ENCODE measurements at regions not wholly inside any gene's neighbourhood (a gene's known extent, or its start where the extent isn't known, plus 50 kb on each side); places are given as distances from the start of the nearest gene placed in this dataset.

DNA sequence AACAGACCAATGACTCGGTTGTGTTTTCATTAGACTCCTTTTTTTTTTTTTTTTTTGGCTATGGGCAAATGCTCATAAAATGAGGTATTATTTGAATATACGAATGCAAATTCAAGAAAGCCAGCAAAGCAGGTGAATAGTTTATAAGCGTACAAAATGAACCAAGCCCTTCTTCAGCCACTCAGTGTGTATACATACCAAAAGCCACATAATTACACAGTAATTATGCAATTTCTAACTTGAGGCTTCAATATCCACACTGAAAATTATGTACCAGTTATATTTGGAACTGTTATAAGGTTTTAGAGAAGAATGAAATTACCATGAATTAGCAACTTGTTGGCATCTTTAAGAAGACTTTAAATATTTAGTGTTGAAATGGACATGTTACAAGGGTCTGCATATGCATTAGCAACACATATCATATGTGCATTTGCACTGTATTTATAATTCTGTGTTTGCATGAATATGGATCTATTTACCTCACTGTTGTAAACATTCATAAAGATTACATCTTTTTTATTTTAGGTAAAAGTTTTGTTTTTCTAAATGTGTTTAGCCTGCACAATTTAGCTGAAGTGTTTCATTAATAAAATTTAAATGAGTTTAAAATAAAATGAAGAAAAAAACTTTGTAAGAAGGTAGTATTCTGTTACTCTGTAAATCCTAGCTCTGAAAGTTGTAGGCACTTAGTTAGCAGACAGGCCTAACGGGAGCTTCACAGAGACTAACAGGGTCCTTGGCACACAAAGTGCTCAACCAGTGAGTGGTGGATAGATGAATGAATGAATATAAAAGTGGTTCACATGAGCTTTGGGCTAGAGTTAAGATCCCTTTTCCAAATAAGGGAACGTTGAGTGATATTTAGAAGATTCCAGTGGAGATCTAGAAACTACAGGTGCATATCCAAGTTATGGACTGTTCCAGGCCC is 241.0 kb upstream of the NFIA start:
- H4K20me1 ChIP-seq (ENCODE audit: insufficient read depth) = no peaks in the 10 kb centered on the region
- no TSS peak for BruUV-seq (replicated peaks)
- no peak overlapping the region for H3K4me3 ChIP-seq (replicated peaks in 1 of 2; ENCODE audit: low read depth in 1 of 2, low read length in 2 of 2)
- TF ChIP-seq, protein P1, sequence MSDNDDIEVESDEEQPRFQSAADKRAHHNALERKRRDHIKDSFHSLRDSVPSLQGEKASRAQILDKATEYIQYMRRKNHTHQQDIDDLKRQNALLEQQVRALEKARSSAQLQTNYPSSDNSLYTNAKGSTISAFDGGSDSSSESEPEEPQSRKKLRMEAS (IDR thresholded peaks at IDR 0.05) = no peak
- TF ChIP-seq YY1 (IDR thresholded peaks at IDR 0.05; ENCODE audit: extremely low read depth, insufficient replicate concordance, low read depth, low read length) (no peak), FOSL1 (IDR thresholded peaks at IDR 0.05; ENCODE audit: low read depth) (no peak), RAD21 (IDR thresholded peaks at IDR 0.05; ENCODE audit: low read depth) (no peak), ZNF274 (IDR thresholded peaks at IDR 0.05; ENCODE audit: low read depth, low read length) (no peak), EZH2phosphoT487 (IDR thresholded peaks at IDR 0.05; ENCODE audit: borderline replicate concordance) (no peak), EZH2 (IDR thresholded peaks at IDR 0.05) (no peak), ELF1 (IDR thresholded peaks at IDR 0.05; ENCODE audit: borderline replicate concordance, low read depth) (no peak), EGR1 (IDR thresholded peaks at IDR 0.05; ENCODE audit: low read depth) (no peak), SRF (IDR thresholded peaks at IDR 0.05; ENCODE audit: low read depth) (no peak), ZFX (IDR thresholded peaks at IDR 0.05) (no peak), POLR2AphosphoS5 (IDR thresholded peaks at IDR 0.05; ENCODE audit: low read depth, low read length) (no peak), POLR2A (IDR thresholded peaks at IDR 0.05; ENCODE audit: borderline replicate concordance, extremely low read depth, insufficient read depth, insufficient read length) (no peak), CBX3 (IDR thresholded peaks at IDR 0.05; ENCODE audit: low read depth) (no peak), SIN3A (IDR thresholded peaks at IDR 0.05; ENCODE audit: low read depth) (no peak)
- TF ChIP-seq, protein P2, sequence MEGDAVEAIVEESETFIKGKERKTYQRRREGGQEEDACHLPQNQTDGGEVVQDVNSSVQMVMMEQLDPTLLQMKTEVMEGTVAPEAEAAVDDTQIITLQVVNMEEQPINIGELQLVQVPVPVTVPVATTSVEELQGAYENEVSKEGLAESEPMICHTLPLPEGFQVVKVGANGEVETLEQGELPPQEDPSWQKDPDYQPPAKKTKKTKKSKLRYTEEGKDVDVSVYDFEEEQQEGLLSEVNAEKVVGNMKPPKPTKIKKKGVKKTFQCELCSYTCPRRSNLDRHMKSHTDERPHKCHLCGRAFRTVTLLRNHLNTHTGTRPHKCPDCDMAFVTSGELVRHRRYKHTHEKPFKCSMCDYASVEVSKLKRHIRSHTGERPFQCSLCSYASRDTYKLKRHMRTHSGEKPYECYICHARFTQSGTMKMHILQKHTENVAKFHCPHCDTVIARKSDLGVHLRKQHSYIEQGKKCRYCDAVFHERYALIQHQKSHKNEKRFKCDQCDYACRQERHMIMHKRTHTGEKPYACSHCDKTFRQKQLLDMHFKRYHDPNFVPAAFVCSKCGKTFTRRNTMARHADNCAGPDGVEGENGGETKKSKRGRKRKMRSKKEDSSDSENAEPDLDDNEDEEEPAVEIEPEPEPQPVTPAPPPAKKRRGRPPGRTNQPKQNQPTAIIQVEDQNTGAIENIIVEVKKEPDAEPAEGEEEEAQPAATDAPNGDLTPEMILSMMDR (IDR thresholded peaks at IDR 0.05 in 2 of 3, conservative IDR thresholded peaks at IDR 0.05 in 1 of 3; ENCODE audit: borderline replicate concordance in 1 of 3, insufficient read depth in 1 of 3, low read depth in 2 of 3, low read length in 2 of 3) = no peak
- TF ChIP-seq, protein P3, sequence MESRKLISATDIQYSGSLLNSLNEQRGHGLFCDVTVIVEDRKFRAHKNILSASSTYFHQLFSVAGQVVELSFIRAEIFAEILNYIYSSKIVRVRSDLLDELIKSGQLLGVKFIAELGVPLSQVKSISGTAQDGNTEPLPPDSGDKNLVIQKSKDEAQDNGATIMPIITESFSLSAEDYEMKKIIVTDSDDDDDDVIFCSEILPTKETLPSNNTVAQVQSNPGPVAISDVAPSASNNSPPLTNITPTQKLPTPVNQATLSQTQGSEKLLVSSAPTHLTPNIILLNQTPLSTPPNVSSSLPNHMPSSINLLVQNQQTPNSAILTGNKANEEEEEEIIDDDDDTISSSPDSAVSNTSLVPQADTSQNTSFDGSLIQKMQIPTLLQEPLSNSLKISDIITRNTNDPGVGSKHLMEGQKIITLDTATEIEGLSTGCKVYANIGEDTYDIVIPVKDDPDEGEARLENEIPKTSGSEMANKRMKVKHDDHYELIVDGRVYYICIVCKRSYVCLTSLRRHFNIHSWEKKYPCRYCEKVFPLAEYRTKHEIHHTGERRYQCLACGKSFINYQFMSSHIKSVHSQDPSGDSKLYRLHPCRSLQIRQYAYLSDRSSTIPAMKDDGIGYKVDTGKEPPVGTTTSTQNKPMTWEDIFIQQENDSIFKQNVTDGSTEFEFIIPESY (IDR thresholded peaks at IDR 0.05; ENCODE audit: extremely low read depth, insufficient replicate concordance, low read length) = no peak
- TF ChIP-seq, protein P4, sequence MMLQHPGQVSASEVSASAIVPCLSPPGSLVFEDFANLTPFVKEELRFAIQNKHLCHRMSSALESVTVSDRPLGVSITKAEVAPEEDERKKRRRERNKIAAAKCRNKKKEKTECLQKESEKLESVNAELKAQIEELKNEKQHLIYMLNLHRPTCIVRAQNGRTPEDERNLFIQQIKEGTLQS (IDR thresholded peaks at IDR 0.05) = no peak
- TF ChIP-seq, protein P5, sequence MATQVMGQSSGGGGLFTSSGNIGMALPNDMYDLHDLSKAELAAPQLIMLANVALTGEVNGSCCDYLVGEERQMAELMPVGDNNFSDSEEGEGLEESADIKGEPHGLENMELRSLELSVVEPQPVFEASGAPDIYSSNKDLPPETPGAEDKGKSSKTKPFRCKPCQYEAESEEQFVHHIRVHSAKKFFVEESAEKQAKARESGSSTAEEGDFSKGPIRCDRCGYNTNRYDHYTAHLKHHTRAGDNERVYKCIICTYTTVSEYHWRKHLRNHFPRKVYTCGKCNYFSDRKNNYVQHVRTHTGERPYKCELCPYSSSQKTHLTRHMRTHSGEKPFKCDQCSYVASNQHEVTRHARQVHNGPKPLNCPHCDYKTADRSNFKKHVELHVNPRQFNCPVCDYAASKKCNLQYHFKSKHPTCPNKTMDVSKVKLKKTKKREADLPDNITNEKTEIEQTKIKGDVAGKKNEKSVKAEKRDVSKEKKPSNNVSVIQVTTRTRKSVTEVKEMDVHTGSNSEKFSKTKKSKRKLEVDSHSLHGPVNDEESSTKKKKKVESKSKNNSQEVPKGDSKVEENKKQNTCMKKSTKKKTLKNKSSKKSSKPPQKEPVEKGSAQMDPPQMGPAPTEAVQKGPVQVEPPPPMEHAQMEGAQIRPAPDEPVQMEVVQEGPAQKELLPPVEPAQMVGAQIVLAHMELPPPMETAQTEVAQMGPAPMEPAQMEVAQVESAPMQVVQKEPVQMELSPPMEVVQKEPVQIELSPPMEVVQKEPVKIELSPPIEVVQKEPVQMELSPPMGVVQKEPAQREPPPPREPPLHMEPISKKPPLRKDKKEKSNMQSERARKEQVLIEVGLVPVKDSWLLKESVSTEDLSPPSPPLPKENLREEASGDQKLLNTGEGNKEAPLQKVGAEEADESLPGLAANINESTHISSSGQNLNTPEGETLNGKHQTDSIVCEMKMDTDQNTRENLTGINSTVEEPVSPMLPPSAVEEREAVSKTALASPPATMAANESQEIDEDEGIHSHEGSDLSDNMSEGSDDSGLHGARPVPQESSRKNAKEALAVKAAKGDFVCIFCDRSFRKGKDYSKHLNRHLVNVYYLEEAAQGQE (IDR thresholded peaks at IDR 0.05; ENCODE audit: low read depth) = no peak

More for the DNA sequence above, 241.0 kb upstream of the NFIA start:
- Histone ChIP-seq H3K79me2 (ENCODE audit: insufficient read depth, low read length) (no peaks in the 10 kb centered on the region), H3K27ac (ENCODE audit: low read depth, low read length) (no peak overlapping the region), H3K4me1 (ENCODE audit: control insufficient read depth in 1 of 2, insufficient read depth in 2 of 2, low read length in 2 of 2) (no peaks in the 10 kb centered on the region), H2AFZ (ENCODE audit: low read depth, low read length, poor library complexity, severe bottlenecking) (no peak overlapping the region), H3K27me3 (ENCODE audit: insufficient read depth, low read length) (0 out of 2 replicates have a peak, but pooled peaks cover 9% of the 10 kb centered on the region), H3K4me2 (ENCODE audit: low read length) (no peak overlapping the region), H3K9me3 (ENCODE audit: control insufficient read depth in 1 of 2, insufficient read depth in 1 of 2, low read depth in 1 of 2, low read length in 2 of 2) (no peaks in the 10 kb centered on the region), H3K9me2 (ENCODE audit: insufficient read depth) (no peaks in the 10 kb centered on the region), H3K9ac (ENCODE audit: low read length) (no peak overlapping the region), H3K36me3 (ENCODE audit: control insufficient read depth in 1 of 2, insufficient read depth in 2 of 2, low read length in 2 of 2) (no peaks in the 10 kb centered on the region)
- no peak for DNase-seq (ENCODE audit: low read depth, low spot score)
- no peak for ATAC-seq
- POLR2A ChIA-PET = no interaction called here
- CTCF ChIA-PET = interaction anchor here (1.2 kb wide), 1 partner anchor 76 kb away, joined by 3 read pairs; no protein-coding TSS in a partner anchor
- RAD21 ChIA-PET (ENCODE audit: low non-redundant PET in 1 of 2, low total read pairs in 2 of 2, uncharacterized antibody in 2 of 2, unreplicated experiment in 2 of 2) = interaction anchor here in 1 of 2 experiments (0.7 kb wide), 1 partner anchor 202 kb away, joined by 4 read pairs; no protein-coding TSS in a partner anchor
- intact Hi-C loops (cut with micrococcal nuclease) = no loop called here

All from HCT116 (cell line).